Limb (tissue), 2 donors: ENCODE measurements at regions not wholly inside any gene's neighbourhood (a gene's known extent, or its start where the extent isn't known, plus 50 kb on each side); places are given as distances from the start of the nearest gene placed in this dataset.
A peak's percentile ranks its signal among the peaks of the same experiment; 100 is the strongest.
"Not testable (repeated sequence)": the region's sequence is repeated elsewhere in the genome, so short reads cannot be mapped to it uniquely, and the experiment has no call there.

Experiments used
- DNase-seq, 2 donors: peaks; one replicate each; pipeline ENCODE4 v3.0.0-alpha.2; 2016; ENCODE audit errors: extremely low spot score in 2 of 2

DNA sequence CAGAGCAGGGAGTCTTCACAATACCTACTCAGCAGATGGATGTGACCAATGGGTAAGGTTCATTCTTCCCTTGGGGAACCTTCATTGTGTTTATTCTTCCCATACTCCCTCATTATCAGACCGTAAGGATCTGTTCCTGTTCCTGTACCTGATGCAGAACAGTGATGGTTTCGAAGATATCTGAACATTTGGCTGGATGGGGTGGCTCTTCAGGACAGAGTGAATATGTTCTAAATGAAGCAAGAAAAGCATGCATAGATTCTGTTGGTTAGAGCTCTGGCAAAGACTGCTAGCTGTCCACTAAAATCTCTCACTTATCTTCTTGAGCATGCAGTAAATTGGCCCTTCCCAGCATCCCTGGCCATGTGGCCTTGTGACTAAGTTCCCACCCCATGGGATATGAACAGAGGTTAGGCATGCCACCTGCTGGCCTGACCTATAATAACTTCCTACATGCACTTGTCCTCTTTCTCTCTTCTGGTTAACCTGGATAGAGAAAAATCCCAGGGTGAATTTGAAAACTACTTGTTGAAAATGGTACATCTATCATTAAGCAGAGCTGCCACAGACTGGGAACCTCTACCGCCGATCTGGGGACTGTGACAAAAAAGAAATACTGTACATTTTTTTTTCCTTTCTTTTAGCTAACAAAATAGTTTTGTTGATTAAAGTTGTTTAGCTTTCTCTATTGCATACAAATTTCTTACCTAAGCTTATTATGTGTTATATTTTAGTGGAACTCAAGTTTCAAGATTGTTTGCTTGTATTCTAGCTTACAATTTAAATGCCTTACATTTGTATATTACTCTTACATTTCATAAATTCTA is 60.0 kb upstream of the BANK1 start:
- DNase-seq: peak in 1 of 2 donors; percentile 38

DNA sequence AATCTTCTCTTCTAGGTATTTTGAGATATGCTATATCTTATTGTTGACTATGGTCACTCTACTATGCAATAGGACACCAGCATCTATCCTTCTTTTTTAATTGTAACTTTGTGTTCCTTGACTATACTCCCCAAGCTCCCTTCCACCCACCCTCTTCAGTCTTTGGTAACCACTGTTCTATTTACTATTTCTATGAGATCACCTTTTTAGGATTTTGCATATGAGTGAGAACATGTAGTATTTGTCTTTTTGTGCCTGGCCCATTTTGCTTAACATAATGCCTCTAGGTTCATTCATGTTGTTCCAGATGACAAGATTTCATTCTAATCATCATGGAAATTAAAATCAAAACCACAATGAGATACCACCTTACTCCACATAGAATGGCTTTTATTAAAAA is 63.3 kb upstream of the BANK1 start:
- DNase-seq: no peak

DNA sequence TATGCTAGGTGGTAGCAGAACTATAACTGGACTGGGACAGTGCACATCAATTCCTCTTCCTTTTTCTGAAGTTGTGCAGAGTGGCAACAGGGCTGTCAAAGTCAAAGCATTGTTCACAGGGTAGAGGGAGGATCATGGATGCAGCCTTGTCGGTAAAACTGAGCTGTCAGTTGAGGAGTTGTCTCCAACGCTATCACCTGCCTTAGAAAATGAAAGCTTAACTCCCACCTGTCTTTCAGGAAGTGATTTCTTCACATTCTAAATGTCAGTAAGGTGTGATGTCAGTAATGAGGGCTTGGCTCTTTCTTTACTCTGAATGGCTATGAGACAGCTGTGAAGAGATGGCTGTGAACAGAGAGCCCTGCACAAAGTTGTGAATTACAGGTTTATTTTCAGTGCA is 66.4 kb upstream of the BANK1 start:
- DNase-seq: no peak

DNA sequence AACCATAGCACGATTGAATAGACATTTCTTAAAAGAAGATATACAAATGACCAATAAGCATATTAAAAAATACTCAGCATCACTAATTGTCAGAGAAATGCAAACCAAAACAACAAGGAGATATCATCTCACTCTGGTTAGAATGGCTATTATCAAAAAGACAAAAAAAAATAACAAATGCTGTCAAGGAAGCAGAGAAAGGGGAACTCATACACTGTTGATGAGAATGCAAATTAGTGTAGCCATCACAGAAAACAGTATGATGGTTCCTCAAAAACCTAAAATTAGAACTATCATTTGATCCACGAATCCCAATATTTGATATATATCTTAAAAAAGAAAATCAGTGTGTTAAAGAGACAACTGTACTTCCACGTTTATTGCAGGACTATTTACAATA is 71.7 kb upstream of the BANK1 start:
- no peak for DNase-seq

DNA sequence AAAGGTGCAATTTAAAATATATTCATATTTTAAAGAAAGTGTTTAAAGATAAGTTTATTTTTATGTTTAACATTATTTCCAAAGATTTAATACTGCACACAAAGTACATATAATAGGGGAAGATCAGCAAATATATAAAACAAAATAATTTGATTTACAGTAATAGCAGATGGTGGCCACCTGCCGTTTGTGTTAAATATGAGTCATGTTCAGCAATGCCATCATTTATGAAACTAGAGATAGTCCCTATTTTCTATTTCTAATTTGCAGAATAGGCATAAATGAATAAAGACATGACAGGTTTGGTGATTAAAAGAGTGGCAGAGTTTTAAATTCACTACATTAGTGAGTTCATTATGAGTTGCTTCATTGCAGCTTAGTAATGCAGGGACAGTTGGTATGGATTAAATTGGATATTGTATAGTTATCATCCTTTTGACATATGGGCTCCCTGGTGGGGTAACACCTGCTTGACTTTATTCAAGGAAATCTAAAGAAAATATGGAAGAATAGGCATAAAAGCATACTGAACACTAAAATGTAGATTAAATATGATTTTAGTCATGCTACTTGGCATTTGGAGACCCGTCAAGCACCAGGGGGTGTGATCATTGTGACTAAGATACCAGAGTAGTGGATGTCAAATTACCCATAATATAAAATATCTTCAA is 78.8 kb upstream of the BANK1 start:
- no peak for DNase-seq

DNA sequence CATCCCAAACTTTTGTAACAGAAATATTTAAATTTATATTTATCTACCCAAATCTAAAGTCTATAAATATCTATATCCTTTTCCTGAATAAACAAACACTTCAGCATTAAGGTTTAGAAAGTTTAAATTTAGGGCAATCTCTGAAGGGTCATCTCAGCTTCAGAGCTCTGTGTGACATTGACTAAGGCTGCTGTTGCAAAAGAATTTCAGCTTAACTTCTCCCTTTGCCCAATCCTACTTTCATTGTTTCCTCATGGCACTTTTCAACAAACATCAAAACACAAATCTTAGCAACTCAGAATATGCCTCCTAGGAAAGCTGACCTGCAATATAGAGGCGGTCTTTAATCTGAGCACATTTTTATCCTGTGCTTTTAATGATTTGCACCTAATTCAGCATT is 79.7 kb upstream of the BANK1 start:
- no peak for DNase-seq

DNA sequence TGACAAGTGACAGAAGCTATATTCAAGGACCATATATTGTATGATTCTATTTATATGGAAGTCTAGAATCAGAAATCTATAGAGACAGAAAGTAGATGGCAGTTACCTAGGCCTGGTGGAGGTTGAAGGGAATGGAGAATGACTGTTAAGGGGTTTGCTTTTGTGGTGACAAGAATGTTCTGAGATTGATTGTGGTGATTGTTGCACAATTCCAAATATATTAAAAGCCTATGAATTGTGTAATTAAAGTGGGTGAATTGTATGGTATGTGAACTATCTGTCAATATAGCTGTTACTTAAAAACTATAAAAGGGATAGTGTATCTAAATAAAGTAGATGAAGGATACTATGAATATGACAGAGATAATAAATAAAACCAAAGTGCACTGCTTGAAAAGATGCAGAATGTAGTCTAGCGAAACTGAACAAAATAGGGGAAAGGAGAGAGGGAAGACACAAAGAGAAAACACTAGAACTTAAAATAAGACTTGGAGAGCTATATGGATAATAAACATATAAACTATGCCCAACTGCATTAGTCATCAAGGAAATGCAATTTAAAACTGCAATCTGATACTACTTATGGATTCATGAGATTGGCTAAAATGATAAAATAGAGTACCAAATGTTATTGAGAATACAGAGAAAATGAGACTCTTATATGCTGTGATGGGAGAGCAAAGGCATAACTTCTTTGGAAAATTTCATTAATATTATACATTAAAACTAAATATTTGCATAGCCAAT is 82.1 kb upstream of the BANK1 start:
- DNase-seq: no peak

DNA sequence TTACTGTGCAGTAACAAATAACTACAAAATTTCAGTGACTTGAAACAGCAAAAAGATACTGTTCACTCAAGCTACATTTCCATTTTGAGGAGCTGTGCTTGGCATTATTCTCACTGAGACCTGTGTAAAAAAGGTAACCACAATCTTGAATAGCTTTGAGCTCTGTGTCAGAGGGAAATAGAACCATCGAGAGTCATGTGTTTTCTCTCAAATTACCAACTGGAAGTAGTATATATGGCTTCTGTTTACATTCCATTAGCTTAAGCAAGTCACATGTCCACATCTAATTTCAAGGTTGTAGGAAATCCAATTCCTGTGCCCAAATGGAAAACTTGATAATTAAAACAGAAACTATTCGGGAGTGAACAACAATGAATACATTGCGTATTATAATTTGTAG is 82.9 kb upstream of the BANK1 start:
- no peak for DNase-seq

DNA sequence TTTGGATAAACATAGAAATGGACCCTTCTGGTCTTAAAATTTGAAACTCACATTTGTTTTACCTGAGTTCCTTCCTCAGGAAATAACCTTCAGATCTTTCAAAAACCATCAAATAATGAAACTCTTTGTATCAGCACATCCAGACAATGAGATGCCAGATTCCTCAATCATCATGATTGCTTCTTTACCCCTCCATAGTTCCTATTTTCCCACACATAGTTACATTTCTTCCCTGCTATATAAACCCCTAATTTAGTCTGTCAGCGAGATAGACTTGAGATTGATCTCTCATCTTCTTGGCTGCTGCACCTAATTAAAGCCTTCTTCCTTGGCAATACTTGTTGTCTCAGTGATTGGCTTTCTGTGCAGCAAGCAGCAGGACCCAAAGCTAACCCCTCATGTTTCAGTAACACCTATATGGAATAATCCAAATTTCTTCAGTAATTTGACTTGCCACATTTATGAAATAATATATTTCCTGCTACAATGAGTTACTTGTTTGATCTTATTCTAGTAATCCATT is 83.9 kb upstream of the BANK1 start:
- no peak for DNase-seq

DNA sequence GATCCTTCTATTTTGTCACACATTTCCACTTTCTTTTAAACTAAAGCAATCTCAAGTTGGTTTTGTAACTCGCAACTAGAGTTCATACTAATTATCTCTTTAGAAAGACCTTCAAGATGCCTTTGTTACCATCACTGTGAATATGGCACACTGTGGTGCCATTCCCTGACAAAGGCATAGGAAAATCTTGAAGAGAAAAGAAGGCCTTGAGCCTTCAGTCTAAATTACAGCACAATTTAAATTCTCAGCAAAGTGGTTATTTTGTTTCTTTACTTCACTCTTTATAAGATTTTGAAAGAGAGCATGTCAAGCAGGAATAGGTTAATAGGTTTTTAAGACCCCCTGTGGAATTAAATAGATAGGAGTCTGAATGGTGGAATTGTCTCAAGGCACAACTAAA is 89.0 kb upstream of the BANK1 start:
- DNase-seq: no peak

DNA sequence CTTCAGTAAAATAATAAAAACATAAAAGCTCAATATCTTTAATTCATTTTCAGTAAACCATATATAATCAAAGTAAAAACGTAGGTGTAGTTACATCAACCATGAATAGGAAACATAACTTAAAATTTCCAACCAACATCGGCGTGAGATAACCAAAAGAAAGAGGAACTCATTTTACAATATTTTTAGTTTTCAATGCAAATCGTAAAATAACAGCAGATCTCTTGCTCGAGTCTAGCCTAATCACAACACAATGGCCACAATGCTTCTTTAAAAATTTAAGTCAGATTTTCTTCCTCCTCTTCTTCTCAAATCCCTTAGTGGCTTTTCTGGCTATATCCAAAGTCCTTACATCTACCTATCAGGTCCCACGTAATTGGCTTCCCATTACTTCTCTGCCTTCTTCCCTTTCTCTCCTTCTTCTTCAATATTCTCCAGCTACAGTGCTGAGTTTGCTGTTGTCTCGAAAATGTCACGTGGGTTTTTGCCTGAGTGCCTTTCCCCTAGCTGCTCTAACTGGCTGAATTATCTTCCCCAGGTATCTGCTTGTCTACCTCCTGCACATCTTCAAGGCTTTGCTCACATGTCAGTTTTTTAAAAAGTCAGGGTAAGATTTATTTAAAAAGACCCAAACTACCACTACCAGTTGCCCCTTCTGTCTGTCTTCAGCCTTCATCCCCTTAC is 90.9 kb upstream of the BANK1 start:
- DNase-seq: no peak

DNA sequence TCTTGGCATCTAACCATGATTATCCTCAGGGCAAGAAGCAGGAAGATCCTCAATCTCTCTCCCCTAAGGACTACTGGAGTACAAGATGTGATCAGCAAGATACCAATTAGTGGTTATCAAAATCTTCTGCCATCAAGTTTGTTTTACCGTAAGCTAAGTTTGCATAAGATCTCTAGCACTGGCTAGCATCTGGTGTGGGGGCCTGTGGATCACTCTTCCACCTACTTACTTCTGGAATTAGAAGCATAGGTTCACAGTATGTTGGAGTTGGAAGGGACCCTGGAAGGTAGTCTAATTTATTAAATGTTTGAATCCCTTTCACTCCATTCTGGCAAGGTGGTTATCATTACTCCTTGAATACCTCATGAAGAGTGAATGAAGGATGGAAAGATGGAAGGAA is 93.3 kb upstream of the BANK1 start:
- no peak for DNase-seq

DNA sequence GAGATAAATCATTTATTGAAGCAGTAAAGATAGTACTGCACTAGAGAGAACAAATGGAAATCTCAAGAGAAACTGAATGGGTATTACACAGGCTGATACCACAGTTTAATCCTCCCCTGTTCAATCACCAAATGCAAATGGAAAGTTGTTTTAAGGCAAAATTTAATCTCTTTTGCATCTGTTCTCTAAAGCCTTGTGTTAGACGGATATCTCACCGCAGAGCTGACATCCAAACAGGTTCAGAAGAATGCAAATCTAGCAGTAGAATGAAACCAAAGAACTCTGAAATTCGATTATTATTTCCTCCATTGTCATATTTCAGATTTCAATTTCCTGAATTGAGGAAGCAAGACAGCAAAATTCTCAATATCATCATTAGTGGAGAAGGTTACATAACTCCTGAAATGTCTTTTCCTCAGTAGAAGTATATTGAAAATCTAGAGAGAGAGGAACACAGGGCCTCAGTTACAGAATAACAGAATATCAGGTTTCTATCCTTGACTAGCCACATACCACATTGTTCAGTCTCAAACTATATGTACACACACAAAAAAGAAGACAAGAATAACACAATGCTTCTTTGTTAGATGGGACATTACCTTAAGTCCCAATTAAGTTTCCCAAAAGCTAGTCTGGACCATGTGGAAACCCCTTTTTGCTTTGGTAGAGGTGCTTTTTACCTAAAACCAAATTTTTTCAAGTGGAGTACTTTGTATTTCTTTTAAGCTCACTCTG is 94.1 kb upstream of the BANK1 start:
- no peak for DNase-seq

DNA sequence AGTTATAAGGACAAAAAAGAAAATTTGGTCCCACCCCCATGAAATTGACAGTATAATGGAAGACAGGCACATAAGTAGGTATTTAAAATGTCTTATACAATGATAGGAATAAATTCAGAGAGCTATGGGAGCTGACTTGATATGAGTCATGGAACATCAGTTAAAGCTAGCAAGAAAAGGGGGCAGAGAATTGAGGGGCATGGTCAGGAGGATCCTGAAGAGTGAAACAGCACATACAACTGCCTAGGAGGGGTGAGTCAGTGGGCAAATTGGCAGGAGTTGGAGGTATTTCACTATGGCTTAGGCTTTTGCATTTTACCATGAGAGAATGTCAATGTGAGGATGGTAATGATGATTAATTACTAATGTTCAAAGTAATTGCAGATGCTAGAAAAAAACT is 95.4 kb upstream of the BANK1 start:
- no peak for DNase-seq

DNA sequence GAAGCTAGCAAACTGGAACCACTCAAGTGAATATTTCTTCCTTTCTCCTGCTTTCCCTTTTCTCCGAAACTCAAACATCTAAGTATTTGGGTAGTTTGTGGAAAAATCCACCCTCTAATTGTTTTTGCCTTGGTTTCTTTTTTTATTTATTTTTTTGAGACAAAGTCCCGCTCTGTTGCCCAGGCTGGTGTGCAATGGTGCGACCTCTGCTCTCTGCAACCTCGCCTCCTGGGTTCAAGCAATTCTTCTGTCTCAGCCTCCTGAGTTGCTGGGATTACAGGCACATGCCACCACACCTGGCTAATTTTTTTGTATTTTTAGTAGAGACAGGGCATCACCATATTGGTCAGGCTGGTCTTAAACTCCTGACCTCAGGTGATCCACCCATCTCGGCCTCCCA is 96.1 kb upstream of the BANK1 start:
- DNase-seq: not testable (repeated sequence)

DNA sequence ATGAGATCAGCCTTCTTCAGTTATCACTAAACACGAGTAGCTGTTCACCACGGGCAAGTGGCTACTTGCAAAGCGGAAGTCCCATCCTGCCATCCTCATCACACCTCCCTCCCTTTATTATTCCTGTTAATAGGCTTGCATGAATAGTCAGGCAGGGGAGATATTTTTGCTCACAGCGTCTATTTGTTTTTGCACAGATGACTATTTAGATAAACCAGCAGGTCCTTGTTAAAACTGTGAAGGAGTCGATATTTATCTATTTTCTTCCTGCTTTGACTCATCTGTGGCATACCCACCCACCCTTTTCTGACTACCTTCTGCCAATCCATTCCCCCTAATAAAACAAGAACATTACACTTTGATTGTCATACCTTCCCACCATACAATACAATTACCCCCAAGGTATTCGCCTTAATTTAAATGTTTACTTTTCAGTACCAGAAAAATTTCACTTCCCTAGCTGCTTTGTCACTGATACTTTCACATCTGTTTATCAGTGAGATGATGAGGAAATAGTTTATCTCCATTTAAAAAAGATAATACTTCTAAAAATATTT is 96.6 kb upstream of the BANK1 start:
- DNase-seq: no peak

DNA sequence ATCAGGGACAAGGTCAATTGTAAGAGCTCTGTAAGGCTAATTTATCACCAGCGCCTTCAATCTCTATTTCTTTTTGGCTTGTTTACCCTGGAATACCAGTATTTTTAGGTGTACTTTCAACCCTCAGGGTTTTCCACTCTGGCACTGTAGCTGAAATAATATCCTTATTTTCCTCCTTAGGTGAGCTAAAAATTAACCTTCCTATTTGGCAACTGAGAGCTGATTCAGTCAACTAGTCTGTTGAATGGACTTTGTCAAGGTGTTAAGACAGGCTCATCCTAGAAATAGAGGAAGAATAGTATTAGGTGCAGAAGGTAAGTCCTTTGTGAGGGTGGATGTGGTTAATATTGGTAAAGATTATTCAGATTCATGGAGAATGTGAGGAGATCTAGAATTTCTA is 101.3 kb upstream of the BANK1 start:
- DNase-seq: no peak

DNA sequence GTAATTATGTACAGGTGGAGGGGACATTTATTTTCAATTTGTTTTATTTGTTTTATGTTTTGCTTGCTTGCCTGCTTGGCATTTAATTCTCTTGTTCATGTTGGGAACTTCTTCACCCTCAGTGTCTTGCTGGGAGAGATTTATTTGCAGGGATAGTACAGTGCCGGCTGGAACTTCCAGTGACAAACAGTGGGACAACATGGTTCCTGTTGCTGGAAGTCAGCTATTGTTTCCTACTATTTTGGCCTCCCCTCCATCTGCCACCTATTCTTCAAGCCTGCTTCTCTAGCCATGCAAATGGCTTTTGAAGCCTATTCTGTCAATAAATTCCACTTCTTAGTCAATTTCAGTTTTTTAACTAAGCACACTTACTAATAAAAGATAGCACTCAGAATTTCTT is 105.4 kb upstream of the BANK1 start:
- DNase-seq: no peak

DNA sequence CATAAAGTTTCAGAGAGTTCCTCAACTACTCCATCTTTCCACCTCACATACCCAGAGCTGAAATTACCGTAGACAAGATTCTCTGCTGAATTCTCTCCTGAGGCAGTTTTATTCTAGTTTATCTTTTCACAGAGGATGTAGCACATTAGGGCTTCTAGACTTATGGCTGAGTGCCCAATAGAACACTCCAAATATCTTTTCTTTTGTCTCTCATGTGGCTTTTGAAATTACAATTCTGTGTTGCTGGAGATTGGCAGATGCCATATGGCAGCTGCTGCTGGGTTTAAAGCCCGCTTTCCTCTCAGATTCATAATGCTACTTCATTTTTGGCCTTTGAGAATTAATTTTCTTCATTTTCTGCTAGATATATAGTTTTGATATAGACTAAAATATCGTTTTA is 107.6 kb upstream of the BANK1 start:
- peak in 1 of 2 donors; percentile 5 for DNase-seq

DNA sequence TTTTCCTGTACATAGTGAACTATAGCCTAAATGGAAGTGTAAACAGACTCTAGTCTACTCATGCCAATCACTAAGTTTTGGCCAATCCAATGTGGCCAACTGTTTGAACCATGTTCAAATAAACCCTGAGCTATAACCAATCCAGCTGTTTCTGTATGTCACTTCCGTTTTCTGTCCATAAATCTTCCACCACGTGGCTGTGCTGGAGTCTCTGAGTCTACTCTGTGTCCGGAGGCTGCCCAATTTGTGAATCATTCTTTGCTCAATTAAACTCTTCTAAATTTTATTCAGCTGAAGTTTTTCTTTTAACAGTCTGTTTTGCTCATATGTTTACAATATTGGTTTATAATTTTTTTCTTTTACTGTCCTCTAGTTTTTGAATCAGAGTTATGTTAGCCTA is 112.3 kb upstream of the BANK1 start:
- DNase-seq: no peak

DNA sequence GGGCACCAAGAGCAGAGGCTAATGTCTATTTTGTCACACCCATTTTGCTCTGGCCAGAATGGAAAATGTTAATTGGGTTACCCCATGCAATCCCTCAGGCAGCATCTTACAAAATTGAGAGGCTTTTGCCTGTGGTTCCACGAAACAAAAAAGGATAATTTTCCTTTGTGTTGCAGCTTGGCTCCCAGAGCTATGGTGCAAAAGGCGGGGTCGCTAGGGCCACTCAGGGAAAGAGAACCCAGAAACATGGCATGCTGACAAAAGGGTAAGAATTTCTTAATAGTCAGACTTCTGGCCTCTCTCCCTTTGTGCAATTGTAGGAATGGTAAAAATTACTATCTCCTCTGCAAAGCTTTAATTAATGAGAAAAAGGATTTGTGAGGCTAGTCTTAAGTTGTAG is 119.6 kb upstream of the BANK1 start:
- no peak for DNase-seq
